ENCODE measurements at regions not wholly inside any gene's neighbourhood (a gene's known extent, or its start where the extent isn't known, plus 50 kb on each side); places are given as distances from the start of the nearest gene placed in this dataset.

DNA sequence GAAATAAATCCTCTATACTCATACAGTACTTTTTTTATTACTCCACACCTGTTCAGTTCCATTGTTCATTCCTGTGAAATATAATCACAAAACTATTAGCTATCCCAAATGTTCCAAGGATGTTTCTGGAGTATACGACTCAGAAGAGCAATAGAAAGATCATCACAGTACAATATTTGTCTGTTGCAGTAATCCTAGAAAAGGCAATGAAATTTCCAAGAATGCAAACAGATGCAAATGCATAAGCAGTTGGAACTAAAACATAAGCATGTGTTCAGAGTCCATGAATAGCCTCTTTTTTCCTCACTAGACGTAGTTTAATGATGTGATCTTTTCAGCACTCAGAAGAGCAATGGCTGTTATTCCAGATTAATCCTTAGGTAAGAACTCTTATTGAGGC, 55.2 kb downstream of the RTL3 start:
- H3K4me3 ChIP-seq (replicated peaks; ENCODE audit: insufficient read depth, low read length), result no peak overlapping the region
- TF ChIP-seq SPI1 (IDR thresholded peaks at IDR 0.05; ENCODE audit: borderline replicate concordance, low read depth) (no peak), GABPA (IDR thresholded peaks at IDR 0.05; ENCODE audit: low read depth) (no peak), POLR2AphosphoS5 (IDR thresholded peaks at IDR 0.05; ENCODE audit: low read depth) (no peak)
- TF ChIP-seq, protein P1, sequence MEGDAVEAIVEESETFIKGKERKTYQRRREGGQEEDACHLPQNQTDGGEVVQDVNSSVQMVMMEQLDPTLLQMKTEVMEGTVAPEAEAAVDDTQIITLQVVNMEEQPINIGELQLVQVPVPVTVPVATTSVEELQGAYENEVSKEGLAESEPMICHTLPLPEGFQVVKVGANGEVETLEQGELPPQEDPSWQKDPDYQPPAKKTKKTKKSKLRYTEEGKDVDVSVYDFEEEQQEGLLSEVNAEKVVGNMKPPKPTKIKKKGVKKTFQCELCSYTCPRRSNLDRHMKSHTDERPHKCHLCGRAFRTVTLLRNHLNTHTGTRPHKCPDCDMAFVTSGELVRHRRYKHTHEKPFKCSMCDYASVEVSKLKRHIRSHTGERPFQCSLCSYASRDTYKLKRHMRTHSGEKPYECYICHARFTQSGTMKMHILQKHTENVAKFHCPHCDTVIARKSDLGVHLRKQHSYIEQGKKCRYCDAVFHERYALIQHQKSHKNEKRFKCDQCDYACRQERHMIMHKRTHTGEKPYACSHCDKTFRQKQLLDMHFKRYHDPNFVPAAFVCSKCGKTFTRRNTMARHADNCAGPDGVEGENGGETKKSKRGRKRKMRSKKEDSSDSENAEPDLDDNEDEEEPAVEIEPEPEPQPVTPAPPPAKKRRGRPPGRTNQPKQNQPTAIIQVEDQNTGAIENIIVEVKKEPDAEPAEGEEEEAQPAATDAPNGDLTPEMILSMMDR (IDR thresholded peaks at IDR 0.05; ENCODE audit: insufficient read depth, low read length), result no peak
- TF ChIP-seq, protein P2, sequence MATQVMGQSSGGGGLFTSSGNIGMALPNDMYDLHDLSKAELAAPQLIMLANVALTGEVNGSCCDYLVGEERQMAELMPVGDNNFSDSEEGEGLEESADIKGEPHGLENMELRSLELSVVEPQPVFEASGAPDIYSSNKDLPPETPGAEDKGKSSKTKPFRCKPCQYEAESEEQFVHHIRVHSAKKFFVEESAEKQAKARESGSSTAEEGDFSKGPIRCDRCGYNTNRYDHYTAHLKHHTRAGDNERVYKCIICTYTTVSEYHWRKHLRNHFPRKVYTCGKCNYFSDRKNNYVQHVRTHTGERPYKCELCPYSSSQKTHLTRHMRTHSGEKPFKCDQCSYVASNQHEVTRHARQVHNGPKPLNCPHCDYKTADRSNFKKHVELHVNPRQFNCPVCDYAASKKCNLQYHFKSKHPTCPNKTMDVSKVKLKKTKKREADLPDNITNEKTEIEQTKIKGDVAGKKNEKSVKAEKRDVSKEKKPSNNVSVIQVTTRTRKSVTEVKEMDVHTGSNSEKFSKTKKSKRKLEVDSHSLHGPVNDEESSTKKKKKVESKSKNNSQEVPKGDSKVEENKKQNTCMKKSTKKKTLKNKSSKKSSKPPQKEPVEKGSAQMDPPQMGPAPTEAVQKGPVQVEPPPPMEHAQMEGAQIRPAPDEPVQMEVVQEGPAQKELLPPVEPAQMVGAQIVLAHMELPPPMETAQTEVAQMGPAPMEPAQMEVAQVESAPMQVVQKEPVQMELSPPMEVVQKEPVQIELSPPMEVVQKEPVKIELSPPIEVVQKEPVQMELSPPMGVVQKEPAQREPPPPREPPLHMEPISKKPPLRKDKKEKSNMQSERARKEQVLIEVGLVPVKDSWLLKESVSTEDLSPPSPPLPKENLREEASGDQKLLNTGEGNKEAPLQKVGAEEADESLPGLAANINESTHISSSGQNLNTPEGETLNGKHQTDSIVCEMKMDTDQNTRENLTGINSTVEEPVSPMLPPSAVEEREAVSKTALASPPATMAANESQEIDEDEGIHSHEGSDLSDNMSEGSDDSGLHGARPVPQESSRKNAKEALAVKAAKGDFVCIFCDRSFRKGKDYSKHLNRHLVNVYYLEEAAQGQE (IDR thresholded peaks at IDR 0.05; ENCODE audit: insufficient replicate concordance, low read depth), result no peak

DNA sequence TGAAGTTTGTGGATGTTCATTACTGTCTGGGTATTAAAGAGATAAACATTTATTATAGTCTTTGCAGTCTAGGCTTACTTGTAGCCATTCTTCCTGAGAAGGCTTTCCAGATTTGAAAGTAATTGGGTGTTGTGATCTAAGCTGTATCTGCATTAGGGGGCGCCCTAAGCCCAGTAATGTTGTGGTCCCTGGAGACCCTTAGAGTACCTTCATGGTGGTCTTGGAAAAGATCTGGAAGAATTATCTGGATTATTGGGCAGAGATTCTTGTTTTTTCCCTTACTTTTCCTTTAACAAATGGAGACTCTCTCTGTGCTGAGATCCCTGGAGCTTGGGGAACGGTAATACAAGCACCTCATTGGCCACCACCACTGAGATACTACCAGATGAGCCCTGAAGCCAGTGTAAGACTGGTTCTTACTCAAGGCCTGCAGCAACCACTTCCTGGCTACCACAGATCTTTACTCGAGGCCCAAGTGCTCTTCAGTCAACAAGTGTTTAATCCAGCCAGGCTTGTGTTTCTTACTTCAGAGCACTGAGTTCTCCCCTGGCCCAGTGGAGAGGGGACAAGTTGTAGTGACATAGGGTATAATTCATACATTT, 63.1 kb downstream of the RTL3 start:
- no peak overlapping the region for H3K27ac ChIP-seq (replicated peaks)
- TF ChIP-seq, protein P2 (IDR thresholded peaks at IDR 0.05; ENCODE audit: insufficient replicate concordance, low read depth), result no peak
- no peak for TF ChIP-seq POLR2AphosphoS5 (IDR thresholded peaks at IDR 0.05; ENCODE audit: low read depth)
- TF ChIP-seq, protein P1 (IDR thresholded peaks at IDR 0.05; ENCODE audit: insufficient read depth, low read length), result no peak
- no peak for TF ChIP-seq SPI1 (IDR thresholded peaks at IDR 0.05; ENCODE audit: borderline replicate concordance, low read depth)
- DNase-seq (ENCODE audit: low read depth in 1 of 2, low spot score in 1 of 2), result no peak
- H3K4me3 ChIP-seq (replicated peaks; ENCODE audit: insufficient read depth, low read length), result no peak overlapping the region
- H3K27me3 ChIP-seq (ENCODE audit: insufficient read depth, poor library complexity, severe bottlenecking), result no peaks in the 10 kb centered on the region

More for the DNA sequence above, 55.2 kb downstream of the RTL3 start:
- Histone ChIP-seq H3K27me3 (ENCODE audit: insufficient read depth, poor library complexity, severe bottlenecking) (no peaks in the 10 kb centered on the region), H3K27ac (replicated peaks) (no peak overlapping the region)
- no peak for DNase-seq (ENCODE audit: low read depth in 1 of 2, low spot score in 1 of 2)

DNA sequence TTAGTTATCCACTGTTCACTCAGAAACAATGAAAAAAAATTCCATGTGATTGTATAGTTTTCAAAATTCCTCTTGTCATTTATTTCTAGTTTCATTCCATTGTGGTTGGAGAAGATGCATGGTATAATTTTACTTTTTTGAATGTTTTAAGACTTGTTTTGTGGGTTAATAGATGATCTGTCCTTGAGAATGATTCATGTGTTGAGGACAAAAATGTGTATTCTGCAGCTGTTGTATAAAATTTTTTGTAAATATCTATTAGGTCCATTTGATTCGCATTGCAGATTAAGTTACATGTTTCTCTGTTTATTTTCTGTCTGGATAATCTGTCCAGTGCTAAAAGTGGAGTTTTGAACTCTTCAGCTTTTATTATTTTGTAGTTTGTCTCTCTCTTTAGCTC, 65.4 kb downstream of the RTL3 start:
- no peak for DNase-seq (ENCODE audit: low read depth in 1 of 2, low spot score in 1 of 2)
- no peak overlapping the region for H3K4me3 ChIP-seq (replicated peaks; ENCODE audit: insufficient read depth, low read length)
- TF ChIP-seq GABPA (IDR thresholded peaks at IDR 0.05; ENCODE audit: low read depth), result no peak
- no peak for TF ChIP-seq SPI1 (IDR thresholded peaks at IDR 0.05; ENCODE audit: borderline replicate concordance, low read depth)
- TF ChIP-seq, protein P1 (IDR thresholded peaks at IDR 0.05; ENCODE audit: insufficient read depth, low read length), result no peak
- TF ChIP-seq, protein P2 (IDR thresholded peaks at IDR 0.05; ENCODE audit: insufficient replicate concordance, low read depth), result no peak
- TF ChIP-seq POLR2AphosphoS5 (IDR thresholded peaks at IDR 0.05; ENCODE audit: low read depth), result no peak
- H3K27me3 ChIP-seq (ENCODE audit: insufficient read depth, poor library complexity, severe bottlenecking), result no peaks in the 10 kb centered on the region
- H3K27ac ChIP-seq (replicated peaks), result no peak overlapping the region
